ENCODE measurements at regions not wholly inside any gene's neighbourhood (a gene's known extent, or its start where the extent isn't known, plus 50 kb on each side); places are given as distances from the start of the nearest gene placed in this dataset.

DNA sequence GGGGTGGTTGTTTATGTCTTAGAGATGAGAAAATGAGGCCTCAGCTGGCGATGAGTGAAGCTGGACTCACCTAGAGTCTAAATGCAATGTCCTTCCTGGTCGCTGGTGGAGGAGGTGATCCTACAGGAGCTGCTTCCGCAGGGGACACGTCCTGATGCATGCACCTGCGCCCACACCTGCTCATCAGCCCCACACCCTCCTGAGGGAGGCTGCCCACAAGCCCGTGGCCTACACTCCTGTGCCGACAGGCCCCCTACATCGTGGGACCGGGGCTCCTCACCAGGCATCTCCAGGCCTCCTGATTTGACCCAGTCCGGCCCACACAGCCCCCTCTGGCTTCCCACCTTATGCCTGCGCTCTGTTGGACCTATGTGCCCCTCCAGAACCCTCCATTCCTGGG, 857.2 kb downstream of the TBC1D22A start (continued):
- TF ChIP-seq ELF1 (IDR thresholded peaks at IDR 0.05; ENCODE audit: borderline replicate concordance, low read depth) (no peak), SIN3A (IDR thresholded peaks at IDR 0.05; ENCODE audit: low read depth) (no peak)

DNA sequence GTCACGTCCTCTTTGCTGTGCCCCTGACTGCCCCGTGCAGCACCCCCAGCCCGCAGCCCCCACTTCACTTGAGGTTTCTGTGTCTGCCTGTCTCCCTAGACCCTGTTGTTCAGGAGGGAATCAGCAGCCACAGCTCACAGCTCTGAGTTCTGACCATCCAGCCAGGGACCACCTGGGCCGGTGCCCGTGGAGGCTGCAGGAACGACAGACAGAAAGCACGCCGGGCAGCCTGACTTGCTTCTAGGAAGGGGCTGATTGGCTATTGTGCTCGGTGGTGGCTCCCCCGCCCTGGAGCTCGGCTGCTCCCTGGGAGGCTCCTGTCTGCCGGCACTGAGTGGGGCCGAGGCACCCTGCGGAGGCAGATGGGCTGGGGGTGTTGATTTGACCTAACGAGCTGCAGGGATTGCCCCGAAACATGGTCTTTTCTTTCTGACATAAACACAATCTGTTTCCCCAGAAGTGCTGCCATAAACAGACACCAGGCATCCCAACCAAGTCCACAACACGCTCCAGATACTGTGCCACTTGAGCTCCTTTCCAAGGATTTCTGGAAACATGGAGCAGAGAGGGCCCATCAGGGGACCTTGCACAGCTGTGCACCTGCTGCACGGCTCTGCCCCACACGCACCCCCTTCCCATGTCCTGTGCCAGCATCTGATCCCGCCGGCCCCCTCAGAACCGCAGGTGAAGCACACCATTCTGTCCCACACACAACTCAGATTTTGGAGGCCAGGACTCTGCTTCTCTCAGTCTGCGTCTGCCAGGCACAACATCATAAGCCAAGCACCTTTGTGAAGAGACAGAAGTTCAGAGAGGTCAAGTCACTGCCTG, 855.9 kb downstream of the TBC1D22A start:
- no peak overlapping the region for H2AFZ ChIP-seq (ENCODE audit: low read depth, low read length, poor library complexity, severe bottlenecking)
- no peak overlapping the region for H3K4me3 ChIP-seq (replicated peaks in 1 of 2; ENCODE audit: low read depth in 1 of 2, low read length in 2 of 2)
- no peaks in the 10 kb centered on the region for H3K9me3 ChIP-seq (ENCODE audit: control insufficient read depth in 1 of 2, insufficient read depth in 1 of 2, low read depth in 1 of 2, low read length in 2 of 2)
- no peaks in the 10 kb centered on the region for H4K20me1 ChIP-seq (ENCODE audit: insufficient read depth)
- POLR2A ChIA-PET, result no interaction called here
- CTCF ChIA-PET, result no interaction called here
- H3K4me2 ChIP-seq (ENCODE audit: low read length), result no peak overlapping the region
- H3K36me3 ChIP-seq (ENCODE audit: control insufficient read depth in 1 of 2, insufficient read depth in 2 of 2, low read length in 2 of 2), result no peaks in the 10 kb centered on the region
- TF ChIP-seq, protein P1, sequence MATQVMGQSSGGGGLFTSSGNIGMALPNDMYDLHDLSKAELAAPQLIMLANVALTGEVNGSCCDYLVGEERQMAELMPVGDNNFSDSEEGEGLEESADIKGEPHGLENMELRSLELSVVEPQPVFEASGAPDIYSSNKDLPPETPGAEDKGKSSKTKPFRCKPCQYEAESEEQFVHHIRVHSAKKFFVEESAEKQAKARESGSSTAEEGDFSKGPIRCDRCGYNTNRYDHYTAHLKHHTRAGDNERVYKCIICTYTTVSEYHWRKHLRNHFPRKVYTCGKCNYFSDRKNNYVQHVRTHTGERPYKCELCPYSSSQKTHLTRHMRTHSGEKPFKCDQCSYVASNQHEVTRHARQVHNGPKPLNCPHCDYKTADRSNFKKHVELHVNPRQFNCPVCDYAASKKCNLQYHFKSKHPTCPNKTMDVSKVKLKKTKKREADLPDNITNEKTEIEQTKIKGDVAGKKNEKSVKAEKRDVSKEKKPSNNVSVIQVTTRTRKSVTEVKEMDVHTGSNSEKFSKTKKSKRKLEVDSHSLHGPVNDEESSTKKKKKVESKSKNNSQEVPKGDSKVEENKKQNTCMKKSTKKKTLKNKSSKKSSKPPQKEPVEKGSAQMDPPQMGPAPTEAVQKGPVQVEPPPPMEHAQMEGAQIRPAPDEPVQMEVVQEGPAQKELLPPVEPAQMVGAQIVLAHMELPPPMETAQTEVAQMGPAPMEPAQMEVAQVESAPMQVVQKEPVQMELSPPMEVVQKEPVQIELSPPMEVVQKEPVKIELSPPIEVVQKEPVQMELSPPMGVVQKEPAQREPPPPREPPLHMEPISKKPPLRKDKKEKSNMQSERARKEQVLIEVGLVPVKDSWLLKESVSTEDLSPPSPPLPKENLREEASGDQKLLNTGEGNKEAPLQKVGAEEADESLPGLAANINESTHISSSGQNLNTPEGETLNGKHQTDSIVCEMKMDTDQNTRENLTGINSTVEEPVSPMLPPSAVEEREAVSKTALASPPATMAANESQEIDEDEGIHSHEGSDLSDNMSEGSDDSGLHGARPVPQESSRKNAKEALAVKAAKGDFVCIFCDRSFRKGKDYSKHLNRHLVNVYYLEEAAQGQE (IDR thresholded peaks at IDR 0.05; ENCODE audit: low read depth), result no peak
- no peak for TF ChIP-seq SRF (IDR thresholded peaks at IDR 0.05; ENCODE audit: low read depth)
- TF ChIP-seq, protein P2, sequence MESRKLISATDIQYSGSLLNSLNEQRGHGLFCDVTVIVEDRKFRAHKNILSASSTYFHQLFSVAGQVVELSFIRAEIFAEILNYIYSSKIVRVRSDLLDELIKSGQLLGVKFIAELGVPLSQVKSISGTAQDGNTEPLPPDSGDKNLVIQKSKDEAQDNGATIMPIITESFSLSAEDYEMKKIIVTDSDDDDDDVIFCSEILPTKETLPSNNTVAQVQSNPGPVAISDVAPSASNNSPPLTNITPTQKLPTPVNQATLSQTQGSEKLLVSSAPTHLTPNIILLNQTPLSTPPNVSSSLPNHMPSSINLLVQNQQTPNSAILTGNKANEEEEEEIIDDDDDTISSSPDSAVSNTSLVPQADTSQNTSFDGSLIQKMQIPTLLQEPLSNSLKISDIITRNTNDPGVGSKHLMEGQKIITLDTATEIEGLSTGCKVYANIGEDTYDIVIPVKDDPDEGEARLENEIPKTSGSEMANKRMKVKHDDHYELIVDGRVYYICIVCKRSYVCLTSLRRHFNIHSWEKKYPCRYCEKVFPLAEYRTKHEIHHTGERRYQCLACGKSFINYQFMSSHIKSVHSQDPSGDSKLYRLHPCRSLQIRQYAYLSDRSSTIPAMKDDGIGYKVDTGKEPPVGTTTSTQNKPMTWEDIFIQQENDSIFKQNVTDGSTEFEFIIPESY (IDR thresholded peaks at IDR 0.05; ENCODE audit: extremely low read depth, insufficient replicate concordance, low read length), result no peak
- no peak for TF ChIP-seq SIN3A (IDR thresholded peaks at IDR 0.05; ENCODE audit: low read depth)
- no peak for TF ChIP-seq ZNF274 (IDR thresholded peaks at IDR 0.05; ENCODE audit: low read depth, low read length)
- TF ChIP-seq POLR2A (IDR thresholded peaks at IDR 0.05; ENCODE audit: borderline replicate concordance, extremely low read depth, insufficient read depth, insufficient read length), result no peak
- no peak for TF ChIP-seq TCF7L2 (IDR thresholded peaks at IDR 0.05; ENCODE audit: borderline replicate concordance, extremely low read depth, insufficient read depth, insufficient read length)
- no peak for TF ChIP-seq SP1 (IDR thresholded peaks at IDR 0.05; ENCODE audit: low read depth)
- TF ChIP-seq, protein P3, sequence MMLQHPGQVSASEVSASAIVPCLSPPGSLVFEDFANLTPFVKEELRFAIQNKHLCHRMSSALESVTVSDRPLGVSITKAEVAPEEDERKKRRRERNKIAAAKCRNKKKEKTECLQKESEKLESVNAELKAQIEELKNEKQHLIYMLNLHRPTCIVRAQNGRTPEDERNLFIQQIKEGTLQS (IDR thresholded peaks at IDR 0.05), result no peak
- TF ChIP-seq JUND (IDR thresholded peaks at IDR 0.05), result no peak
- TF ChIP-seq, protein P4, sequence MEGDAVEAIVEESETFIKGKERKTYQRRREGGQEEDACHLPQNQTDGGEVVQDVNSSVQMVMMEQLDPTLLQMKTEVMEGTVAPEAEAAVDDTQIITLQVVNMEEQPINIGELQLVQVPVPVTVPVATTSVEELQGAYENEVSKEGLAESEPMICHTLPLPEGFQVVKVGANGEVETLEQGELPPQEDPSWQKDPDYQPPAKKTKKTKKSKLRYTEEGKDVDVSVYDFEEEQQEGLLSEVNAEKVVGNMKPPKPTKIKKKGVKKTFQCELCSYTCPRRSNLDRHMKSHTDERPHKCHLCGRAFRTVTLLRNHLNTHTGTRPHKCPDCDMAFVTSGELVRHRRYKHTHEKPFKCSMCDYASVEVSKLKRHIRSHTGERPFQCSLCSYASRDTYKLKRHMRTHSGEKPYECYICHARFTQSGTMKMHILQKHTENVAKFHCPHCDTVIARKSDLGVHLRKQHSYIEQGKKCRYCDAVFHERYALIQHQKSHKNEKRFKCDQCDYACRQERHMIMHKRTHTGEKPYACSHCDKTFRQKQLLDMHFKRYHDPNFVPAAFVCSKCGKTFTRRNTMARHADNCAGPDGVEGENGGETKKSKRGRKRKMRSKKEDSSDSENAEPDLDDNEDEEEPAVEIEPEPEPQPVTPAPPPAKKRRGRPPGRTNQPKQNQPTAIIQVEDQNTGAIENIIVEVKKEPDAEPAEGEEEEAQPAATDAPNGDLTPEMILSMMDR (IDR thresholded peaks at IDR 0.05 in 2 of 3, conservative IDR thresholded peaks at IDR 0.05 in 1 of 3; ENCODE audit: borderline replicate concordance in 1 of 3, insufficient read depth in 1 of 3, low read depth in 2 of 3, low read length in 2 of 3), result no peak
- no peak for TF ChIP-seq CEBPB (IDR thresholded peaks at IDR 0.05; ENCODE audit: low read depth)
- no peak for TF ChIP-seq ZFX (IDR thresholded peaks at IDR 0.05)
- H3K27ac ChIP-seq (ENCODE audit: low read depth, low read length), result no peak overlapping the region
- no peaks in the 10 kb centered on the region for H3K79me2 ChIP-seq (ENCODE audit: insufficient read depth, low read length)
- intact Hi-C loops (cut with micrococcal nuclease), result no loop called here
- no peak for DNase-seq (ENCODE audit: low read depth, low spot score)
- RAD21 ChIA-PET (ENCODE audit: low non-redundant PET in 1 of 2, low total read pairs in 2 of 2, uncharacterized antibody in 2 of 2, unreplicated experiment in 2 of 2), result no interaction called here
- no peak overlapping the region for H3K9ac ChIP-seq (ENCODE audit: low read length)
- H3K4me1 ChIP-seq (ENCODE audit: control insufficient read depth in 1 of 2, insufficient read depth in 2 of 2, low read length in 2 of 2), result no peaks in the 10 kb centered on the region
- no peak for ATAC-seq
- no peaks in the 10 kb centered on the region for H3K9me2 ChIP-seq (ENCODE audit: insufficient read depth)
- no peaks in the 10 kb centered on the region for H3K27me3 ChIP-seq (ENCODE audit: insufficient read depth, low read length)
- no TSS peak for BruUV-seq (replicated peaks)
